ENCODE measurements at regions not wholly inside any gene's neighbourhood (a gene's known extent, or its start where the extent isn't known, plus 50 kb on each side); places are given as distances from the start of the nearest gene placed in this dataset.

GRCh38 chr6:103908898-103909297, 950.8 kb downstream of the HACE1 start:
- Histone ChIP-seq H3K36me3 (ENCODE audit: control insufficient read depth, insufficient read depth, low read length) (no peaks in the 10 kb centered on the region), H3K9me1 (ENCODE audit: control insufficient read depth, insufficient read depth, low read length) (no peaks in the 10 kb centered on the region), H3K27me3 (ENCODE audit: control insufficient read depth in 2 of 2, insufficient read depth in 2 of 2, low read length in 2 of 2) (no peaks in the 10 kb centered on the region), H3K9ac (ENCODE audit: insufficient read depth in 1 of 2, low read depth in 2 of 2, low read length in 2 of 2) (no peak overlapping the region), H3K79me2 (ENCODE audit: control insufficient read depth, insufficient read depth, low read length) (no peaks in the 10 kb centered on the region), H3K9me3 (replicated peaks; ENCODE audit: control insufficient read depth, insufficient read depth, low read depth, low read length) (no peaks in the 10 kb centered on the region), H3K4me2 (ENCODE audit: insufficient read depth, low read length) (no peak overlapping the region), H3K27ac (ENCODE audit: extremely low read depth, low read depth, low read length) (no peak overlapping the region), H3K4me3 (no peak overlapping the region), H3K4me1 (replicated peaks in 1 of 2; ENCODE audit: control insufficient read depth in 2 of 2, insufficient read depth in 2 of 2, low read length in 2 of 2) (no peaks in the 10 kb centered on the region), H4K20me1 (replicated peaks; ENCODE audit: control insufficient read depth, insufficient read depth, low read length) (no peaks in the 10 kb centered on the region), H2AFZ (ENCODE audit: low read depth, low read length) (no peak overlapping the region)
- in situ Hi-C loops (cut with MboI): no loop called here
- DNase-seq (ENCODE audit: extremely low read depth in 1 of 4, low spot score in 3 of 4) (no peak), FAIRE-seq (no peak), ATAC-seq (no peak)
- intact Hi-C loops (cut with micrococcal nuclease): no loop called here
- CTCF ChIA-PET (ENCODE audit: low intra/inter-chr PET ratio): no interaction called here
- BruUV-seq (replicated peaks): no TSS peak
- POLR2A ChIA-PET: no interaction called here
- TF ChIP-seq ZNF217 (CRISPR knock-in tag; IDR thresholded peaks at IDR 0.05): no peak
- no peak for TF ChIP-seq ESRRA (IDR thresholded peaks at IDR 0.05; ENCODE audit: borderline replicate concordance, low read depth)
- TF ChIP-seq COPS2 (conservative IDR thresholded peaks at IDR 0.05): no peak
- no peak for TF ChIP-seq ZNF311 (CRISPR knock-in tag; IDR thresholded peaks at IDR 0.05)
- TF ChIP-seq SPI1 (IDR thresholded peaks at IDR 0.05; ENCODE audit: borderline replicate concordance, low read depth, low read length): no peak
- TF ChIP-seq SMAD2 (IDR thresholded peaks at IDR 0.05; ENCODE audit: low read depth, low read length): no peak
- no peak for TF ChIP-seq ZNF79 (CRISPR knock-in tag; IDR thresholded peaks at IDR 0.05; ENCODE audit: low read depth)
- TF ChIP-seq RAD21 (CRISPR knock-in tag; conservative IDR thresholded peaks at IDR 0.05 in 1 of 2, IDR thresholded peaks at IDR 0.05 in 1 of 2): no peak
- TF ChIP-seq ILF3 (IDR thresholded peaks at IDR 0.05; ENCODE audit: borderline replicate concordance): no peak
- TF ChIP-seq THAP12 (CRISPR knock-in tag; IDR thresholded peaks at IDR 0.05): no peak
- TF ChIP-seq ZNF449 (CRISPR knock-in tag; IDR thresholded peaks at IDR 0.05): no peak
- 0% methylated on average over 2 of the region's 3 CpGs for WGBS (ENCODE audit: insufficient coverage, low coverage, missing lambda C conversion rate)
